Pancreas (tissue), 10 donors: ENCODE measurements at regions not wholly inside any gene's neighbourhood (a gene's known extent, or its start where the extent isn't known, plus 50 kb on each side); places are given as distances from the start of the nearest gene placed in this dataset.

Source experiments
- ATAC-seq, 4 donors: fragments of 200-7000 bp; cut with Tn5 transposase; one replicate each; pipeline versions ENCODE4 v1.8.0 to v1.9.1; 2020; ENCODE audit warnings: mild to moderate bottlenecking in 4 of 4, moderate library complexity in 4 of 4
- DNase-seq, 6 donors: peaks; one replicate each; pipeline ENCODE4 v3.0.0-alpha.2; 2020
- FAIRE-seq: peaks from 2 replicates; lab custom pipeline; 2012; peaks lifted over from hg19 to GRCh38; lab: Jason Lieb, UNC
- H3K27ac ChIP-seq, 4 donors: fragments of 200-600 bp; sonication (generic); 1 replicate in 3 of 4; 2 replicates in 1 of 4; pipeline versions ENCODE4 v1.5.0 to v1.8.0; 2020
- H3K27me3 ChIP-seq, 4 donors: fragments of 200-600 bp; one replicate each; pipeline ENCODE4 v1.8.0; 2021
- H3K36me3 ChIP-seq, 3 donors: fragments of 200-600 bp; sonication (generic) in 1 of 3; one replicate each; pipeline versions ENCODE4 v1.5.0 to v1.8.0; 2020 to 2021
- H3K4me1 ChIP-seq, 3 donors: fragments of 200-600 bp; one replicate each; pipeline ENCODE4 v1.8.0; 2021
- H3K4me3 ChIP-seq, 4 donors: fragments of 200-600 bp; sonication (generic) in 2 of 4; one replicate each; pipeline versions ENCODE4 v1.5.0 to v1.8.0; 2020 to 2021
- H3K9me3 ChIP-seq, 4 donors: fragments of 200-600 bp; one replicate each; pipeline ENCODE4 v1.8.0; 2021
- WGBS, 2 donors: extraction: QIAGEN DNeasy Blood & Tissue Kit; methylation state at CpG; one replicate each; pipeline ENCODE4 v1.1.7; 2013; 5-methylcytosine and 5-hydroxymethylcytosine counted together
- intact Hi-C, 3 donors: fragments of 100-400 bp; cut with DNase I; formaldehyde crosslinking; loops; one replicate each; pipeline versions ENCODE4 v1.11.1 to v1.14.2; 2022
- TF ChIP-seq, protein P1 (sequence below), 4 donors: fragments of 200-600 bp; sonication (generic) in 3 of 4; IDR thresholded peaks; one replicate each; pipeline versions ENCODE4 v1.5.0 to v1.8.0; 2021; ENCODE audit warnings: antibody characterized with exemption in 4 of 4
- donor health status: healthy with polysubstance abuse.
- donor health status: DM: no; HTN: no; CAD: no; lungs with moderate emphysema.
- donor health status: DM: no; HTN: no; CAD: no.
- donor health status: control.
- donor health status: control.
- donor health status: Bipolar disorder and iron deficiency.
- donor health status: DM: yes; HTN: yes; CAD: no.
- donor health status: DM: no; HTN: no; CAD: no.
- donor health status: DM: no; HTN: no; CAD: no.
- donor health status: DM: yes; HTN: yes; CAD: no.

DNA sequence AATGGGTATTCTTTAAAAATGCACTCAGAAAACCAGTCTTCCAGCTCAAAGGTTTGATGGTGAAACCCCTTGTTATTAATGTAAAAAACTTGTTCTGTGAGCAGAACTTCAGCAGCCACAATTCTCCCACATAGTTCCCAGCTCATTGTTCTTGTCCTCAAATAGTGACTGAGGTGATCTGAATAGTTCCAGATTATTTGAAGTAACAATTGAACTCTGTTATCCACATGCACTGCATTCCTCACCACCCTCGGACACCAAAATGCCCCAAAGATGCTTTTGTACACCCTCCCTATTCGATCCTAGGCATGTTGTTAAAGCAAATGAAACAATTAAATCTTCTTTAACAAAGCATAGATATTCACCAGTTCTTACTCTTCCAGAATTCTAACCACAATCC lies 2186.8 kb upstream of the CELF4 start:
- H3K9me3 ChIP-seq: no peaks in the 10 kb centered on the region
- TF ChIP-seq, protein P1, sequence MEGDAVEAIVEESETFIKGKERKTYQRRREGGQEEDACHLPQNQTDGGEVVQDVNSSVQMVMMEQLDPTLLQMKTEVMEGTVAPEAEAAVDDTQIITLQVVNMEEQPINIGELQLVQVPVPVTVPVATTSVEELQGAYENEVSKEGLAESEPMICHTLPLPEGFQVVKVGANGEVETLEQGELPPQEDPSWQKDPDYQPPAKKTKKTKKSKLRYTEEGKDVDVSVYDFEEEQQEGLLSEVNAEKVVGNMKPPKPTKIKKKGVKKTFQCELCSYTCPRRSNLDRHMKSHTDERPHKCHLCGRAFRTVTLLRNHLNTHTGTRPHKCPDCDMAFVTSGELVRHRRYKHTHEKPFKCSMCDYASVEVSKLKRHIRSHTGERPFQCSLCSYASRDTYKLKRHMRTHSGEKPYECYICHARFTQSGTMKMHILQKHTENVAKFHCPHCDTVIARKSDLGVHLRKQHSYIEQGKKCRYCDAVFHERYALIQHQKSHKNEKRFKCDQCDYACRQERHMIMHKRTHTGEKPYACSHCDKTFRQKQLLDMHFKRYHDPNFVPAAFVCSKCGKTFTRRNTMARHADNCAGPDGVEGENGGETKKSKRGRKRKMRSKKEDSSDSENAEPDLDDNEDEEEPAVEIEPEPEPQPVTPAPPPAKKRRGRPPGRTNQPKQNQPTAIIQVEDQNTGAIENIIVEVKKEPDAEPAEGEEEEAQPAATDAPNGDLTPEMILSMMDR (IDR thresholded peaks at IDR 0.05): no peak
- ATAC-seq (no peak), FAIRE-seq (no peak), DNase-seq (no peak)
- intact Hi-C loops: no loop called here
- no peak overlapping the region for H3K27ac ChIP-seq
- H3K27me3 ChIP-seq: no peaks in the 10 kb centered on the region
- 34 to 39% methylated on average over 2 of the region's 2 CpGs for WGBS, 2 donors
- H3K4me1 ChIP-seq: no peaks in the 10 kb centered on the region
- H3K4me3 ChIP-seq: no peak overlapping the region
- no peaks in the 10 kb centered on the region for H3K36me3 ChIP-seq

DNA sequence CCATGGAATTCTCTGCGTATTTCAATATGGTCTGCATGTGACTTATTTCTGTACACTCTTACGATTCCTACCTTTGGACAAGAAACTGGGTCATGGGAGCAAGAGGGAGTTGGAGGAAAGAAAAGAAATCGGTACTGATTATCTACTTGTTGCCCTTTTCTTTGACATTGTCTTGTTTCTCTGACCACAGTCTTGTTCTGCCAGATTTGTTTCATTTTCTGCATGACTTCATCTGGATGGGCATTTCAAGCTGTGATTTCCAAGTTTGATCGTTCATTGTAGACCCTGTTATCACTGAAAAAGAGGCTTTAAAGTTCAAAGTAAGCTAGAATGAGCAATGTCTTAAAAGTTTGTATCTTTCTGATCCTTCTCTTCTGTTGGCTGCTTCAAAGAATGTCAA lies 2186.3 kb upstream of the CELF4 start:
- DNase-seq (no peak), ATAC-seq (no peak), FAIRE-seq (no peak)
- Histone ChIP-seq H3K9me3 (no peaks in the 10 kb centered on the region), H3K36me3 (no peaks in the 10 kb centered on the region), H3K27ac (no peak overlapping the region), H3K4me1 (no peaks in the 10 kb centered on the region), H3K27me3 (no peaks in the 10 kb centered on the region), H3K4me3 (no peak overlapping the region)
- TF ChIP-seq, protein P1 (IDR thresholded peaks at IDR 0.05): no peak
- 83 to 86% methylated on average over 4 of the region's 4 CpGs for WGBS, 2 donors
- intact Hi-C loops: no loop called here

DNA sequence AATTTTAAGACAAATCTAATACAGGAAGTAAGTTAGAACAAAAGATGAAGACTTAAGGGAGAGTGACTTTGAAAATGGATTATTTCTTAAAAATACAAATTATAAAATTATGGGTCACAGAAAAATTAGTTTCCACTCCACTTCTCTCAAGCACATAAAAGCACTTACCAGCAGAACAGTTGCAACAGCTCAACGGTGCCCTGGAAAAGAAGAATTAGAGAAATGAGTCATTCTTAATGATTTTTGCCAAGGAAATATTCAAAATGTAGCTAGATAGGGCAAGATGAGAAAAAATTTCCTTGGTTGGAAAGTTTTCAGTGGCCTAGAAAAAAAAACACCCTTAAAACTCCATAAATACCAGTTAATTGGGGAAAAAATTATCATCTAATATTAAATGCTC lies 2185.6 kb upstream of the CELF4 start:
- H3K9me3 ChIP-seq: no peaks in the 10 kb centered on the region
- intact Hi-C loops: no loop called here
- H3K4me3 ChIP-seq: no peak overlapping the region
- ATAC-seq (no peak), FAIRE-seq (no peak), DNase-seq (no peak)
- no peaks in the 10 kb centered on the region for H3K36me3 ChIP-seq
- no peak overlapping the region for H3K27ac ChIP-seq
- WGBS, 2 donors: 56 to 59% methylated on average over 1 of the region's 1 CpG
- no peaks in the 10 kb centered on the region for H3K4me1 ChIP-seq
- TF ChIP-seq, protein P1 (IDR thresholded peaks at IDR 0.05): no peak
- H3K27me3 ChIP-seq: no peaks in the 10 kb centered on the region

DNA sequence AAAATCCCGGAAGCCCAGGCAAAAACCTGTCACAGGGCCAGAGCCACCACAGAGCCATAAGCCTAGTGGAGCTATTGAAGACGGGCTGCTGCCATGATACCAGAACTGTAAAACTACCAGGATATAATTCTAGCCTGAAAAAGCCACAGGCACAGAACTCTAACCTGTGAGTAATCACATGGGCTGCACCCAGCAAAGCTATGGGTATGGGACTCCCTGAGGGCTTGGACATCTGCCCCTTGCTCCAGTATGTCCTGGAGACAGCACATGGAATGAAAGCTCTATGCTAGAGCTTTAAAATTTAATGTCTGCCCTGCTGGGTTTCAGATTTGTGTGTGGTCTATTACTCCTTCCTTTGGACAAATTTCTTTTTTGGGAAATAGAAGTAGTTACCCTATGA lies 2183.6 kb upstream of the CELF4 start:
- intact Hi-C loops: no loop called here
- no peaks in the 10 kb centered on the region for H3K4me1 ChIP-seq
- TF ChIP-seq, protein P1 (IDR thresholded peaks at IDR 0.05): no peak
- H3K27ac ChIP-seq: no peak overlapping the region
- DNase-seq (no peak), FAIRE-seq (no peak), ATAC-seq (no peak)
- H3K9me3 ChIP-seq: no peaks in the 10 kb centered on the region
- no peaks in the 10 kb centered on the region for H3K27me3 ChIP-seq
- H3K4me3 ChIP-seq: no peak overlapping the region
- no peaks in the 10 kb centered on the region for H3K36me3 ChIP-seq
- WGBS, 2 donors: 85 to 98% methylated on average over 2 of the region's 2 CpGs

DNA sequence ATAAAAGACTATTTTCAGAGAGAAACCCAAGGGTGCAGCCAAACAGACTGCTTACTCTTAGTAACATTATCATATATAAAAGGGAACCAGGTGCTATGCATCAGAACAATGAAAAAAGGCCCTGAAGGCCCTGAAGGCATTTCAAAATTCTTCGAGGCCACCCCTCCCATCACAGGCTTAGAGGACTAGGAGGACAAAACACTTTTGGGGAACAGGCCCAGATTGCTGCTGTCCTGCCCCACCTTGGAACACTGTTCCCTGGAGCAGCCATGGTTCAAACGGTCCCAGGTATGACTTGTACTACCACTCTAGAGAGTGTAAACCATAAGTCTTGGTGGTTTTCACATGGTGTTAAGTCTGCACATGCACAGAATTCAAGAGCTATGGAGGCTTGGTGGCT lies 2183.1 kb upstream of the CELF4 start:
- Histone ChIP-seq H3K9me3 (no peaks in the 10 kb centered on the region), H3K36me3 (no peaks in the 10 kb centered on the region), H3K27me3 (no peaks in the 10 kb centered on the region), H3K4me3 (no peak overlapping the region), H3K27ac (no peak overlapping the region), H3K4me1 (no peaks in the 10 kb centered on the region)
- FAIRE-seq (no peak), ATAC-seq (no peak), DNase-seq (no peak)
- intact Hi-C loops: no loop called here
- TF ChIP-seq, protein P1 (IDR thresholded peaks at IDR 0.05): no peak
- WGBS, 2 donors: 85 to 86% methylated on average over 2 of the region's 2 CpGs
